ENCODE measurements at regions not wholly inside any gene's neighbourhood (a gene's known extent, or its start where the extent isn't known, plus 50 kb on each side); places are given as distances from the start of the nearest gene placed in this dataset.
"Not testable (repeated sequence)": the region's sequence is repeated elsewhere in the genome, so short reads cannot be mapped to it uniquely, and the experiment has no call there.

DNA sequence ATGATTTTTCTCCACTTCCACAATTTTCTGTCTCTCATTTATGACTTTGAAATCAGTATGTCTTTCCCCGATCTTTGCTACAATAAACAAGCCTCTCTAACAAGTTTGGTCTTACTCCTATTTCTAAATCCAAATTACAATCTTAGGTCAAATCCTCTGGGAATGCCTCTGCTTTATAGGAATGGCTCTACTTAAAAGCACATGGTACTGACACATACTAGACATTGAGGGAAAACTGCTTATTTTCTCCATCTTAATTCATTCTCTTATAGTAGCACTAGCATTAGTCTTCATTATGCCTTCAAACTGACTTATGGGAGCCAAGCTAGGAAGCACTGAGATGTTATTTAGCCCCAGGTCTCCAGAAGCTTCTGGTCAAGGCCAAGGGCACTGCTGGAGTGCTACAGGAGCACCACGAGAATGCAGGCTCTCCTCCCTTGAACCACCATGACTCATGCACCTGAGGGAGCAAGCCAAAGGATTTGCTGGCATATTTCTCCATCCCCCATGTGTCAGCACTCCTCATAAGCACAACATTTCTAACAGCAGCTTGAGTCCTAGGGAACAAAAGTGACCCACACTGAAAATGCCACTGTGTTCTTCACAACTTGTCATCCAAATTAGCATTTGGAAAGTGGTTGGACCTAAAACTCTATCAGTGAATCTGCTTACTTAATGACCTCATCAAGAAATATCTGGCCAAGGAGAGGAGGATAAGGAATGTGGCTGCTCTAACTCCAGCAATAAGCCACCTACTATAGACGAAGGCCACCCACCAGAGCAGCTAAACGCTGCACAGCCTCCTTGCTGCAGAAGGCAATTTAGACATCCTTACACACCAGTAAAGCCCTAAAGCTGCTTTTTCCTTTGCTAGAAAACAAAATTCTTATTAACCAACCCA is 156.8 kb upstream of the KCNQ5 start:
- Histone ChIP-seq H3K27me3 (ENCODE audit: control insufficient read depth in 3 of 3, insufficient read depth in 3 of 3, low read depth in 1 of 3, low read length in 3 of 3) (no peaks in the 10 kb centered on the region), H3K4me2 (ENCODE audit: insufficient read depth, low read length, poor library complexity, severe bottlenecking) (no peak overlapping the region), H2AK5ac (ENCODE audit: low read depth, low read length) (no peak overlapping the region), H3K4me1 (ENCODE audit: control insufficient read depth in 2 of 2, insufficient read depth in 1 of 2, low read depth in 1 of 2, low read length in 2 of 2) (no peaks in the 10 kb centered on the region), H3K36me3 (replicated peaks in 1 of 2; ENCODE audit: control insufficient read depth in 2 of 2, insufficient read depth in 2 of 2, low read length in 2 of 2) (no peaks in the 10 kb centered on the region), H2BK5ac (ENCODE audit: low read length) (no peak overlapping the region), H3K23ac (ENCODE audit: low read depth, low read length, poor library complexity) (no peak overlapping the region), H3K9me3 (replicated peaks in 1 of 2; ENCODE audit: control insufficient read depth in 2 of 2, insufficient read depth in 1 of 2, low read depth in 1 of 2, low read length in 2 of 2) (no peaks in the 10 kb centered on the region), H2BK120ac (ENCODE audit: low read depth, low read length) (no peak overlapping the region), H3K18ac (ENCODE audit: low read length) (no peak overlapping the region), H3K14ac (ENCODE audit: low read length) (no peak overlapping the region), H2AFZ (ENCODE audit: low read length) (no peak overlapping the region), H3K27ac (replicated peaks; ENCODE audit: low read length) (no peak overlapping the region), H4K8ac (ENCODE audit: low read depth, low read length) (no peak overlapping the region), H4K91ac (ENCODE audit: low read depth, low read length, poor library complexity) (no peak overlapping the region), H3K9ac (ENCODE audit: low read depth, low read length, poor library complexity) (no peak overlapping the region), H2BK15ac (ENCODE audit: low read length) (no peak overlapping the region), H3K79me1 (ENCODE audit: low read depth, low read length) (no peaks in the 10 kb centered on the region), H2BK12ac (ENCODE audit: low read length) (no peak overlapping the region), H3K4ac (ENCODE audit: low read length) (no peak overlapping the region), H3K4me3 (ENCODE audit: low read length in 2 of 2) (no peak overlapping the region)
- WGBS, 2 donors (ENCODE audit: extremely low coverage in 2 of 2, insufficient read length in 2 of 2, insufficient replicate concordance in 1 of 2): no CpG with 5 or more reads among the region's 4 CpGs
- DNase-seq (ENCODE audit: low spot score): no peak

DNA sequence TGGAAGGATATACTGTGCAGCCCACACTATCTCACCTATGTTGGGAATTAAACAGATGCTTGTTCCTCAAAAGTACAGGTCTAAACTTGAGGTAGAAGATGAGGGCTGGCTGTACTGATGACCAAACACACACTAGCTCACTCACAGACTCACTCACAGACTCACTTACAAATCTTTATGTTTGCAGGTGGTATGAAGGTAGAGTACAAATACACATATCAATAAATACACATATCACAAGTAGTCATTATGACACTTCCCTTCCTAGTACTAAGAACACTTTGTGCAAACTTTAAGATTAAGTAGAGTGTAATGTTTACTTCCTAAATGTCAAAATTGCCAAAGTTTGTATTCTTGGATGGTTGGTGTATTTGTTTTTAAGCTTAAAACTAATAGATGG is 155.4 kb upstream of the KCNQ5 start:
- no peak overlapping the region for H3K14ac ChIP-seq (ENCODE audit: low read length)
- H3K4ac ChIP-seq (ENCODE audit: low read length): no peak overlapping the region
- no peak overlapping the region for H2BK15ac ChIP-seq (ENCODE audit: low read length)
- H3K9me3 ChIP-seq (replicated peaks in 1 of 2; ENCODE audit: control insufficient read depth in 2 of 2, insufficient read depth in 1 of 2, low read depth in 1 of 2, low read length in 2 of 2): no peaks in the 10 kb centered on the region
- no peak overlapping the region for H2BK120ac ChIP-seq (ENCODE audit: low read depth, low read length)
- H2AK5ac ChIP-seq (ENCODE audit: low read depth, low read length): no peak overlapping the region
- no peak overlapping the region for H2AFZ ChIP-seq (ENCODE audit: low read length)
- H3K9ac ChIP-seq (ENCODE audit: low read depth, low read length, poor library complexity): no peak overlapping the region
- H3K18ac ChIP-seq (ENCODE audit: low read length): no peak overlapping the region
- no peak overlapping the region for H3K23ac ChIP-seq (ENCODE audit: low read depth, low read length, poor library complexity)
- no peaks in the 10 kb centered on the region for H3K4me1 ChIP-seq (ENCODE audit: control insufficient read depth in 2 of 2, insufficient read depth in 1 of 2, low read depth in 1 of 2, low read length in 2 of 2)
- H3K79me1 ChIP-seq (ENCODE audit: low read depth, low read length): no peaks in the 10 kb centered on the region
- H3K4me3 ChIP-seq (ENCODE audit: low read length in 2 of 2): no peak overlapping the region
- no peak overlapping the region for H4K91ac ChIP-seq (ENCODE audit: low read depth, low read length, poor library complexity)
- H3K4me2 ChIP-seq (ENCODE audit: insufficient read depth, low read length, poor library complexity, severe bottlenecking): no peak overlapping the region
- no peak overlapping the region for H2BK12ac ChIP-seq (ENCODE audit: low read length)
- no peaks in the 10 kb centered on the region for H3K27me3 ChIP-seq (ENCODE audit: control insufficient read depth in 3 of 3, insufficient read depth in 3 of 3, low read depth in 1 of 3, low read length in 3 of 3)
- DNase-seq (ENCODE audit: low spot score): no peak
- H3K27ac ChIP-seq (replicated peaks; ENCODE audit: low read length): no peak overlapping the region
- H2BK5ac ChIP-seq (ENCODE audit: low read length): no peak overlapping the region
- H4K8ac ChIP-seq (ENCODE audit: low read depth, low read length): no peak overlapping the region
- H3K36me3 ChIP-seq (replicated peaks in 1 of 2; ENCODE audit: control insufficient read depth in 2 of 2, insufficient read depth in 2 of 2, low read length in 2 of 2): no peaks in the 10 kb centered on the region

DNA sequence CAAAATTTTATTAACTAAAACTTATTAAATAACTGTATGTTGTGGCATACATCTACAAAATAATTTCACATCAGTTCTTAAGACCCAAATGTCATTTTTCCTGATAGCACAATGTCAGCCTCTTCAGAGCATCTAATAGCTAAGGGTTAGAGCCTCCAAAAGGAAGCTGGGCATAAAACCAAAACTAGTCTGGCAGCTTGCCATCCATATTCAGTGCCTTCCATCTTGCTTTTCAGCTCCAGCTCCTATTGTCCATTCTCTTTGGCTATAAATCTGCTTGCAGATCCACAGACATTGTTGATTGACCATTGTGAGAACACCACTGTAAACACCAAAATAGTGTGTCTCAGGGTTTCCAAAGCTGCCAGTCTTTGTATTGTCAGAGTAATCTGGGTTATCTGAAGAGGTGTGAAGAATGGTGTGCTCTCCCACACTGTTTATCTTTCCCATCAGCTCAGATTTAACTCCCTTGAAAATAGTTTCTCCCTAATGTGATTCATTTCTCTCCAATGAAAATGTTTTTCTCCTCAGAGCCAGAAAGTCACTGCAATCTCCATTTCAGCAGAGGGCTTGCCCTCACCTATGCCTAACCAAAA is 154.8 kb upstream of the KCNQ5 start:
- Histone ChIP-seq H3K27ac (replicated peaks; ENCODE audit: low read length) (no peak overlapping the region), H3K79me1 (ENCODE audit: low read depth, low read length) (no peaks in the 10 kb centered on the region), H2BK15ac (ENCODE audit: low read length) (no peak overlapping the region), H3K9me3 (replicated peaks in 1 of 2; ENCODE audit: control insufficient read depth in 2 of 2, insufficient read depth in 1 of 2, low read depth in 1 of 2, low read length in 2 of 2) (no peaks in the 10 kb centered on the region), H4K91ac (ENCODE audit: low read depth, low read length, poor library complexity) (no peak overlapping the region), H3K4me1 (ENCODE audit: control insufficient read depth in 2 of 2, insufficient read depth in 1 of 2, low read depth in 1 of 2, low read length in 2 of 2) (no peaks in the 10 kb centered on the region), H3K27me3 (ENCODE audit: control insufficient read depth in 3 of 3, insufficient read depth in 3 of 3, low read depth in 1 of 3, low read length in 3 of 3) (no peaks in the 10 kb centered on the region), H3K4ac (ENCODE audit: low read length) (no peak overlapping the region), H3K4me3 (ENCODE audit: low read length in 2 of 2) (no peak overlapping the region), H3K23ac (ENCODE audit: low read depth, low read length, poor library complexity) (no peak overlapping the region), H4K8ac (ENCODE audit: low read depth, low read length) (no peak overlapping the region), H3K14ac (ENCODE audit: low read length) (no peak overlapping the region), H3K4me2 (ENCODE audit: insufficient read depth, low read length, poor library complexity, severe bottlenecking) (no peak overlapping the region), H2BK120ac (ENCODE audit: low read depth, low read length) (no peak overlapping the region), H3K9ac (ENCODE audit: low read depth, low read length, poor library complexity) (no peak overlapping the region), H3K18ac (ENCODE audit: low read length) (no peak overlapping the region), H2BK5ac (ENCODE audit: low read length) (no peak overlapping the region), H3K36me3 (replicated peaks in 1 of 2; ENCODE audit: control insufficient read depth in 2 of 2, insufficient read depth in 2 of 2, low read length in 2 of 2) (no peaks in the 10 kb centered on the region), H2BK12ac (ENCODE audit: low read length) (no peak overlapping the region), H2AK5ac (ENCODE audit: low read depth, low read length) (no peak overlapping the region), H2AFZ (ENCODE audit: low read length) (no peak overlapping the region)
- no peak for DNase-seq (ENCODE audit: low spot score)

GRCh38 chr6:72469406-72469983 is 152.4 kb upstream of the KCNQ5 start:
- no CpG with 5 or more reads among the region's 21 CpGs for WGBS, 2 donors (ENCODE audit: extremely low coverage in 2 of 2, insufficient read length in 2 of 2, insufficient replicate concordance in 1 of 2)
- H3K36me3 ChIP-seq (replicated peaks in 1 of 2; ENCODE audit: control insufficient read depth in 2 of 2, insufficient read depth in 2 of 2, low read length in 2 of 2); H4K91ac ChIP-seq (ENCODE audit: low read depth, low read length, poor library complexity); H3K9ac ChIP-seq (ENCODE audit: low read depth, low read length, poor library complexity); H2AFZ ChIP-seq (ENCODE audit: low read length); H3K27me3 ChIP-seq (ENCODE audit: control insufficient read depth in 3 of 3, insufficient read depth in 3 of 3, low read depth in 1 of 3, low read length in 3 of 3); DNase-seq (ENCODE audit: low spot score); H3K23ac ChIP-seq (ENCODE audit: low read depth, low read length, poor library complexity); H4K8ac ChIP-seq (ENCODE audit: low read depth, low read length); H3K4me2 ChIP-seq (ENCODE audit: insufficient read depth, low read length, poor library complexity, severe bottlenecking); H2BK5ac ChIP-seq (ENCODE audit: low read length); H3K18ac ChIP-seq (ENCODE audit: low read length); H2BK120ac ChIP-seq (ENCODE audit: low read depth, low read length); H2BK15ac ChIP-seq (ENCODE audit: low read length); H3K4me1 ChIP-seq (ENCODE audit: control insufficient read depth in 2 of 2, insufficient read depth in 1 of 2, low read depth in 1 of 2, low read length in 2 of 2); H2AK5ac ChIP-seq (ENCODE audit: low read depth, low read length); H2BK12ac ChIP-seq (ENCODE audit: low read length); H3K27ac ChIP-seq (replicated peaks; ENCODE audit: low read length); H3K4ac ChIP-seq (ENCODE audit: low read length); H3K79me1 ChIP-seq (ENCODE audit: low read depth, low read length); H3K4me3 ChIP-seq (ENCODE audit: low read length in 2 of 2); H3K14ac ChIP-seq (ENCODE audit: low read length); H3K9me3 ChIP-seq (replicated peaks in 1 of 2; ENCODE audit: control insufficient read depth in 2 of 2, insufficient read depth in 1 of 2, low read depth in 1 of 2, low read length in 2 of 2): not testable (repeated sequence)
